Right atrium auricular region (tissue), 2 donors: ENCODE measurements at regions not wholly inside any gene's neighbourhood (a gene's known extent, or its start where the extent isn't known, plus 50 kb on each side); places are given as distances from the start of the nearest gene placed in this dataset.

ENCODE experiments used
- DNase-seq: peaks from one replicate; pipeline ENCODE4 v3.0.0-alpha.2; 2019; ENCODE audit warnings: low spot score
- H3K27ac ChIP-seq, 2 donors: fragments of 200-600 bp; sonication (generic); 1 replicate in 1 of 2; 2 replicates in 1 of 2; pipeline ENCODE4 v1.5.1; 2016 to 2019
- H3K27me3 ChIP-seq, 2 donors: fragments of 200-600 bp; sonication (generic); one replicate each; pipeline versions ENCODE4 v1.5.1 to v1.6.0; 2017 to 2019
- H3K36me3 ChIP-seq: fragments of 200-600 bp; sonication (generic); one replicate; pipeline ENCODE4 v1.5.1; 2016
- H3K4me1 ChIP-seq, 2 donors: fragments of 200-600 bp; sonication (generic); one replicate each; pipeline versions ENCODE4 v1.5.1 to v1.6.0; 2017 to 2019
- H3K4me3 ChIP-seq, 2 donors: fragments of 200-600 bp; sonication (generic); 1 replicate in 1 of 2; 2 replicates in 1 of 2; pipeline ENCODE4 v1.5.1; 2017 to 2019; ENCODE audit warnings: mild to moderate bottlenecking in 1 of 2, moderate library complexity in 1 of 2
- H3K9me3 ChIP-seq, 2 donors: fragments of 200-600 bp; sonication (generic); one replicate each; pipeline ENCODE4 v1.5.1; 2019
- TF ChIP-seq, protein P1 (sequence below), 2 donors: fragments of 200-600 bp; sonication (generic); IDR thresholded peaks; one replicate each; pipeline ENCODE4 v1.5.1; 2019; ENCODE audit warnings: antibody characterized with exemption in 2 of 2

- no peak overlapping the region for H3K27ac ChIP-seq
These were observed 734.4 kb upstream of the ZEB2 start for GRCh38 chr2:145254291-145254690.

GRCh38 chr2:145253492-145253891 is 733.6 kb upstream of the ZEB2 start:
- Histone ChIP-seq H3K4me1 (no peaks in the 10 kb centered on the region), H3K4me3 (no peak overlapping the region), H3K27me3 (no peaks in the 10 kb centered on the region), H3K36me3 (no peaks in the 10 kb centered on the region), H3K27ac (no peak overlapping the region), H3K9me3 (no peaks in the 10 kb centered on the region)
- TF ChIP-seq, protein P1, sequence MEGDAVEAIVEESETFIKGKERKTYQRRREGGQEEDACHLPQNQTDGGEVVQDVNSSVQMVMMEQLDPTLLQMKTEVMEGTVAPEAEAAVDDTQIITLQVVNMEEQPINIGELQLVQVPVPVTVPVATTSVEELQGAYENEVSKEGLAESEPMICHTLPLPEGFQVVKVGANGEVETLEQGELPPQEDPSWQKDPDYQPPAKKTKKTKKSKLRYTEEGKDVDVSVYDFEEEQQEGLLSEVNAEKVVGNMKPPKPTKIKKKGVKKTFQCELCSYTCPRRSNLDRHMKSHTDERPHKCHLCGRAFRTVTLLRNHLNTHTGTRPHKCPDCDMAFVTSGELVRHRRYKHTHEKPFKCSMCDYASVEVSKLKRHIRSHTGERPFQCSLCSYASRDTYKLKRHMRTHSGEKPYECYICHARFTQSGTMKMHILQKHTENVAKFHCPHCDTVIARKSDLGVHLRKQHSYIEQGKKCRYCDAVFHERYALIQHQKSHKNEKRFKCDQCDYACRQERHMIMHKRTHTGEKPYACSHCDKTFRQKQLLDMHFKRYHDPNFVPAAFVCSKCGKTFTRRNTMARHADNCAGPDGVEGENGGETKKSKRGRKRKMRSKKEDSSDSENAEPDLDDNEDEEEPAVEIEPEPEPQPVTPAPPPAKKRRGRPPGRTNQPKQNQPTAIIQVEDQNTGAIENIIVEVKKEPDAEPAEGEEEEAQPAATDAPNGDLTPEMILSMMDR (IDR thresholded peaks at IDR 0.05) = no peak
- no peak for DNase-seq

More at GRCh38 chr2:145254291-145254690, 734.4 kb upstream of the ZEB2 start:
- Histone ChIP-seq H3K36me3 (no peaks in the 10 kb centered on the region), H3K9me3 (no peaks in the 10 kb centered on the region), H3K27me3 (no peaks in the 10 kb centered on the region), H3K4me3 (no peak overlapping the region), H3K4me1 (no peaks in the 10 kb centered on the region)
- TF ChIP-seq, protein P1 (IDR thresholded peaks at IDR 0.05) = no peak
- no peak for DNase-seq

GRCh38 chr2:145245268-145245870 is 725.5 kb upstream of the ZEB2 start:
- no peaks in the 10 kb centered on the region for H3K4me1 ChIP-seq
- no peak for DNase-seq
- H3K27me3 ChIP-seq = no peaks in the 10 kb centered on the region
- H3K36me3 ChIP-seq = no peaks in the 10 kb centered on the region
- H3K4me3 ChIP-seq = no peak overlapping the region
- H3K9me3 ChIP-seq = no peaks in the 10 kb centered on the region
- TF ChIP-seq, protein P1 (IDR thresholded peaks at IDR 0.05) = no peak
- H3K27ac ChIP-seq = no peak overlapping the region

GRCh38 chr2:145235312-145235711 is 715.4 kb upstream of the ZEB2 start:
- DNase-seq = no peak
- no peak overlapping the region for H3K4me3 ChIP-seq
- no peaks in the 10 kb centered on the region for H3K36me3 ChIP-seq
- no peaks in the 10 kb centered on the region for H3K27me3 ChIP-seq
- TF ChIP-seq, protein P1 (IDR thresholded peaks at IDR 0.05) = no peak
- H3K9me3 ChIP-seq = no peaks in the 10 kb centered on the region
- H3K4me1 ChIP-seq = no peaks in the 10 kb centered on the region
- H3K27ac ChIP-seq = no peak overlapping the region

DNA sequence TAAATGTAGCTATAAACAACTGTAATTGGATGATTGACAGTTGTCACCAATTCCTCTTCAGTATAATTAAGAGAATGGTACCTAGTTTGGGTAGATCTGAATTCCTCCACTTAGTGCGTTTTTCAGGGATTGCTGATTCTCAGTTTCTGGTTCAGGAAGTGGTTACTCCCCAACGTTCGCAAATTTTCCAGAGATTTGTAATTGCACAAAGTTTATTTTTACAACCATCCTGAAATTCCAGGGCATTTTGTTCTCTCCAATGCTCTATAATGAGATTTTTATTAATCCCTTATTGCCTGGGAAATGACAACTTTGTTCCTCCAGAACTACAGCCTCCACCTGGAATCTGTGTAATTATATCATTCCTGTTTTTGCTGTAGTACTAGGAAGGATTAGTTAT is 710.6 kb upstream of the ZEB2 start:
- H3K27ac ChIP-seq = no peak overlapping the region
- H3K4me3 ChIP-seq = no peak overlapping the region
- DNase-seq = no peak
- TF ChIP-seq, protein P1 (IDR thresholded peaks at IDR 0.05) = no peak
- H3K36me3 ChIP-seq = no peaks in the 10 kb centered on the region
- H3K27me3 ChIP-seq = no peaks in the 10 kb centered on the region
- H3K4me1 ChIP-seq = no peaks in the 10 kb centered on the region
- H3K9me3 ChIP-seq = no peaks in the 10 kb centered on the region

DNA sequence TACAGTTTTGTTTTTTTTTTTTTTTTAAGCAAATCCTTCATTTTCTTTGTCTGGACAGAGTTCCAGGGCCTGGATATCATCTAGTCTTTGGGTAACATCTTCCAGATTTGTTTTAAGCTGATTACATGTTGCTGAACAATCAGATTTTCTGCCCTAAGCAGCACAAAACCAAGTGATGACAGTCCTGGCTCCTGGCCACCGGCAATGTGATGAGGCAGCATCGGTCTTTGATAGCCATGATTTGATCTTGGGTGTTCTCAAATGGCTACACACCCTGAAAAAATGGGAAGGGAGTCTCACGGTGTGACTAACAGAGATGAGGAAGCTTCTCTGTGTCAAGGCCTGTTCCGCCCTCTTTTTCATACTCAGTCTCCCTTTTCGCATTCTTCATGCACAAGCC is 708.6 kb upstream of the ZEB2 start:
- no peaks in the 10 kb centered on the region for H3K4me1 ChIP-seq
- no peak overlapping the region for H3K4me3 ChIP-seq
- H3K27me3 ChIP-seq = no peaks in the 10 kb centered on the region
- DNase-seq = no peak
- H3K9me3 ChIP-seq = no peaks in the 10 kb centered on the region
- TF ChIP-seq, protein P1 (IDR thresholded peaks at IDR 0.05) = no peak
- no peak overlapping the region for H3K27ac ChIP-seq
- no peaks in the 10 kb centered on the region for H3K36me3 ChIP-seq
